ENCODE measurements at regions not wholly inside any gene's neighbourhood (a gene's known extent, or its start where the extent isn't known, plus 50 kb on each side); places are given as distances from the start of the nearest gene placed in this dataset.

GRCh38 chr3:135667061-135667460 is 298.5 kb upstream of the PPP2R3A start:
- TF ChIP-seq EP300 (conservative IDR thresholded peaks at IDR 0.05; ENCODE audit: poor library complexity, severe bottlenecking) (no peak), CTCF (IDR thresholded peaks at IDR 0.05; ENCODE audit: poor library complexity, severe bottlenecking) (no peak), EZH2 (IDR thresholded peaks at IDR 0.05; ENCODE audit: borderline replicate concordance, insufficient read depth, low read length, poor library complexity, severe bottlenecking) (no peak), REST (IDR thresholded peaks at IDR 0.05; ENCODE audit: borderline replicate concordance) (no peak), POLR2AphosphoS5 (IDR thresholded peaks at IDR 0.05) (no peak)

Data from neural cell (in vitro differentiated cells).